GM21717 (cell line): ENCODE measurements at regions not wholly inside any gene's neighbourhood (a gene's known extent, or its start where the extent isn't known, plus 50 kb on each side); places are given as distances from the start of the nearest gene placed in this dataset.
"Not testable (repeated sequence)": the region's sequence is repeated elsewhere in the genome, so short reads cannot be mapped to it uniquely, and the experiment has no call there.

Source experiments
- ATAC-seq: cut with Tn5 transposase; IDR thresholded peaks from one replicate; pipeline ENCODE4 v1.9.1; 2021; ENCODE audit warnings: mild to moderate bottlenecking, moderate library complexity; ENCODE audit not compliant: unreplicated experiment

DNA sequence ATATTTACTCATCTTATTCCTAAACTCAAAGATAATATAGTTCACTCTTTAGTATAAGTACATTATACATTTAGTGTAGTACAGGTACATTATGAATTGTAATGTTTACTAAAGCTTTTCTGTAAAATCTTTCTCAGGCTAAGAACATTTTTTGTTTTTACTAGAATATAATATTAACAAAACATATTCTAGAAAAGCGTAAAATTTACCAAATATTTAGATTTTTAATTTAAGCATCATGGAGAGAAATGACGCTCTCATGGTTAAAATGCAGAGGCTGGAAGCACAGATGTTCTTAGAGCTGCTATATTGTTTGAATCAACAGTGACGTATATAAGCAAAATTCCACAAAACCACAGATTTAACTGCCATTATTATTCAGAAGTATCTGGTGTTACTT lies 54.7 kb upstream of the NBPF15 start:
- not testable (repeated sequence) for ATAC-seq

DNA sequence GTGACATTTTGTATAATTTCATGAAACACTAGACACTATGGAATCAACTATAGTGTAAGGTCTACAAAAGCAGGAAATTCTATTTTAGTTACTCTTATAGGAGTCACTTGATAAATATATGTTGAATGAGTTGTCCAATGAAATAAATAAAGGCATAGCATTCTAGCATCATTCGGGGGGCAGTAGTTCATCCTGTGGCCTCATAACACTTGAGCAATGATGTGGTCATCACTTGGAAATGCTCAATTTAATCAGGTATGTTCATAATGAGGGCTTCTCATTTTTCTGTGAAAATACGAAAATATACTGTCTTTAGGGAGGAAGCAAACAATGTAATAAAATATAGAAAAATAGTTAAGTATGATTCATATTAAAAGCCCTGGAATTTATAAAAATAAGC lies 55.4 kb upstream of the NBPF15 start:
- ATAC-seq = not testable (repeated sequence)

DNA sequence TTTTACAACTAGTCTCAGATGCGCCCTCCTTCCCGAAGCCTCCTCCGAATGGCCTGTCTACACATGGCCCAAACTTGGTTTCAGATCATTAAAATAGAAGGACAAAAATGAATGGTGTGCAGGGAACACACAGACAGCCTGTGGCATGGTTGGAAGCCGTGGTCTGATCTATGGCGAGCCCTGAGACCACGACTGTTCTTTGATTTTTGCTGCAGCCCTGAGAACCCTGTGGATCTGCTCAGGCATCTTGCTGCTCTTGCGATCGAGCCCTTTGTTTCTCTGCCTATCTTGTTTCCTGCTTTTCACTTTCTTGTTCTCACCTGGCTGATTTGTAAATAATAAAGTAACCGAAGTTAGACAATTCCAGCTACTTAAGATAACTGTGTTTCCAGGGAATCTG lies 57.0 kb upstream of the NBPF15 start:
- not testable (repeated sequence) for ATAC-seq

DNA sequence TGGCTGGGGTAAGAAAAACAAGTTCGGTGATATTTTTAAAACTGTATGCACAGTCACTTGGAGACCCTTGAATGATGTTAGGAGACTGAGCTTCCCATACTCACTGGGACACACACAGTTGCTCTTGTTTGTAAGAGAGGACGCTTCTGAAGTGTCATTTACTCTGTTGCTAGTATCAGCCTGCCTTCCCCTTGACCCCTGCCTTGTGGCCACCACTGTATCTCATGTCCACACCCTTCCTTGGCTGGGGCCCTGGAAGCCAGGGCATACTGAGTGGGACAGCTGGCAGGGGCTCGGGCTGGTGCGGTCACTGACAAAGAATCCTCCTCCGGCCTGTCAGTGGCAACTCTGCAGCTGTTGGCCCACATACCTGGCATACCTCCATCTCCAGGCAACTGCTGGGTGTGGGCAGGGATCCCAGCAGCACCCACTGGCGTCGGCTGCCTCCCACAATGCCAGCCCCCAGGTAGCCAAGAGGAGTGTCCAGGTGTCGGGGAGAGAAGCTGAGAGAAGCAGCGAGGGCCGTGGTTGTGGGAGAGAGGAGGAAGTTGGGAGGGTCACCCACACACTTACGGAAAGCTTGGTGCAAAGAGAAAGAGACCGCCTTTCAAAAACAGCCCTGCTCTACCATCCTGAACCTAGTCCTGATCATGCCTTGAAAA lies 58.2 kb upstream of the NBPF15 start:
- ATAC-seq = not testable (repeated sequence)

DNA sequence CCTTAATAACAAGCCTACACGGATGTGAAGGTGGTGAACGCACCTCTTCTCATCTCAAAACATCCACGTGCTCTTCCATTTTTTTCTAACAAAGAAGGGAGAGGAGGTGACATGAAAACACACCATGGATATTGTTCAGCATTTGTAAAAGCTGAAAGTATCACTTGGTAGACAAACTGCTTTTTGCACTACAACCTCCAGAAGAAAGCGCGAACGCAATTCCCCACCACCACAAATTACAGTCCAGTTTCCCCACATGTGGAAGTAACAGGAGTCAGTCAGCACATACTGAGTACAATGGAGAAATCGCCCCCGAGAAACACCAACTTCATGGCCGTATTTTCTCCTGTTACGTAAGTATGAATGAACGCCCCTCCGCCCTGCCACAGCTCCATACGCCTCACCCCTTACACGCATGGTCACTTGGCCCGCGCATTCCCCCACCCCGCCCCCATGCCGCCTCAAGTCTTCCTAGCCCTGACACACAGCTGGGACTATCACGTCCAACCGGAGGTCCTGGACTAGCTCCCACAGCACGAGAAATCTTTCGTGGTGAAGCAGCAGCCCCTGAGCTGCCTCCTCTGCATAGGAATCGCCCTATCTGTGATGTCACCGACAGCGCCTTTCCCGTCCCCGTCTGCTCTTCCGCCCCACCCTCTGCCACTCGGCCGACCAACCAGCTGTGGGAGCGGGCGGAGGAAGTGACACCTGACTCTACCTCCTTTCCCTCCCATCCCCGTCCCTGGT lies 62.4 kb upstream of the NBPF15 start:
- peak; percentile 92 for ATAC-seq

DNA sequence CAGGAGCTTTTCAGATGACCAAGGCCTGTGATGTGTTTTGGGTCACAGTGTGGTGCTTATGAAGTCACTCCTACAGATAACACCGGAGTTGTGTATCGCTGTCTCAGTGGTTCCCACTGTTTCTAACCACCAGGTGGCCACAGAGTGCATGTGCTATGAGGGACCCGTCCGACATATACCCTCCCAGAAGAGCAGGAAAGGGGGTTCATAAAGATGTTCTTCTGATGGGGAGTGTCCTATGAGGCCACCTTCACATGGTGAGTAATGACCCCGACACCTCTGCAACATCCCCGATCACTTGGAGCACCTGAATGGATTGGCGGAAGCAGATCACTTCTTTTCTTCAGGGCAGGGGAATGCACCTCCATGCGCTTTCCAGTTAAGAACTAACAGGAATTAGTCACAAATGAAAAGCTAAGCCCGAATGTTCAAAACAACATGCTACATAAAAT lies 60.5 kb upstream of the PPIAL4F start:
- ATAC-seq = not testable (repeated sequence)

DNA sequence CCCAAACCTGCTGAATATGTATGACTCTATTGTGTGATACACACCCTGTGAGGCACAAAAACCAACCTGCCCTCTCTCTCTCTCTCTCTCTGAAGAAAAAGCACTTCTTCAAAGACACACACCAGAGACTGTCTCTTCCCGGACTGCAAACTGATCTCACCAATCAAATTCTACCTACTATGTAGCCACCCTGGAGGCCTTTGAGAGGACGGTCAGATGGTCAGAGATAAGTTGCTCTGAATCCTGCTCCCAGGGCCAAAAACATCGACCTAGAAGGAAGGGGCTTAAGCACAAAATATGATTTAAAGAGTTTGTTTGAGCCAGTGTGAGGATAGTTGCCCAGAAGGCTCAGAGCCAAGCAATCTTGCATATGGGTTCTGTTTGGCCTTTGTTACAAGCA lies 59.2 kb upstream of the PPIAL4F start:
- ATAC-seq = not testable (repeated sequence)

DNA sequence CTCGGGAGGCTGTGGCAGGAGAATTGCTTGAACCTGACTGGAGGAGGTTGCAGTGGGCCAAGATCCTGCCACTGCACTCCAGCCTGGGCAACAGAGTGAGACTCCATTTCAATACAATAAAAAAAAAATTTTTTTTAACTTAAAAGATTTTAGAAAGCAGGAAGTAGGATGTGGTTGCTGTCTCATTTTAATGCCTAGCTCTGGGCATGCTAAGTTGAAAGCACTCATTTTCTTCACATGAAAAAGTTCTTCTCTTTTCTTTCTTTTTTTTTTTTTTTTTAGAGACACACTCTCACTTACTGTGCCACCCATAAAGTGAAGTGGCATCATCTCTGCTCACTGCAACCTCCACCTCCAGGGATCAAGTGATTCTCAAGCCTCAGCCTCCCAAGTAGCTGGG lies 58.4 kb upstream of the PPIAL4F start:
- ATAC-seq = not testable (repeated sequence)

DNA sequence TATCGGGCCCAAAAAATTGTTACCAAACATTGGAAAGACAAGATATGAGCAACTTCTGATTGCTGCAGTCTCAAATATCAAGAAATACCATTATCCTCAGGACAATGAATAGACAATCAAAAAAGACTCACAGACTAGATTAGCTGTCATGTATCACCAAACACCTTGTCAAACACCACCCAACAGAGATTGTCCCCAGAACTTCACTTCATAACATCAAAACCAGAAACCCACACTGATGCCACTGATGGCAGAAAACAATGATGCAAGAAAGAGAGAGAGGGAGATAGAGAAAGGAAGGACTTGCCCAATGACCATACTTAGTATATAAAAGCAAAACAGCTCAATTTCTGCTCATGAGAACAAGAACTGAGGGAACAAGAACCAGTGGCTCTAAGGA lies 56.0 kb upstream of the PPIAL4F start:
- not testable (repeated sequence) for ATAC-seq

DNA sequence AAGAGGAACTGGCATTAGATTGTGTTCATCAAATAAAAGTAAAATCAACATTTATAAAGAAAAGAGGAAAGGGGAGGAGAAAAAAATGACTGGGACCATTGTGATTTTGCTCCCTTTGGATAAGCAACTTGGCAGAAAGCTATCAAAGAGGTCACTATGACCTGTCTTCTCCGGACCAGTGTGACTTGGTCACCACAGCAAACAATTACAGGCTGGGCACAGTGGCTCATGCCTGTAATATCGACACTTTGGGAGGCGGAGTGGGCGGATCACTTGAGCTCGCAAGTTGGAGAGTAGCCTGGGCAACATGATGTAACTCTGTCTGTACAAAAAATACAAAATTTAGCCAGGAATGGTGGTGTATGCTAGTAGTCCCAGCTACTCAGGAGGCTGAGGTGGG lies 55.5 kb upstream of the PPIAL4F start:
- ATAC-seq = not testable (repeated sequence)

DNA sequence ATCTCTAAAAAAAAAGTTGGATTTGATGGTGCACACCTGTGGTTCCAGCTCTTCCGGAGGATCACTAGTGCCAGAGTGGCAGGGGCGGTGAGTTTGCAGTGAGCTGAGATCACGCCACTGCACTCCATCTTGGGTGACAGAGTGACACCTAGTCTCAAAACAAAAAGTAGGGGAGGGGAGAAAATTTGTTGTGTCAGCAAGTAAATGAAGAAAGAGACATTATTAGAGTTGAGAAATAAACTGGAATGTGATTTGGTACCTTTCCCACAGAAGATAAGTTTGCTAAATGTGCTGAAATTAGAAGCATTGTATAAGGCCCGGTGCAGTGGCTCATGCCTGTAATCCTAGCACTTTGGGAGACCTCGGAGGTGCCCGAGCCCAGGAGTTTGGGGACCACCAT lies 54.0 kb upstream of the PPIAL4F start:
- not testable (repeated sequence) for ATAC-seq

DNA sequence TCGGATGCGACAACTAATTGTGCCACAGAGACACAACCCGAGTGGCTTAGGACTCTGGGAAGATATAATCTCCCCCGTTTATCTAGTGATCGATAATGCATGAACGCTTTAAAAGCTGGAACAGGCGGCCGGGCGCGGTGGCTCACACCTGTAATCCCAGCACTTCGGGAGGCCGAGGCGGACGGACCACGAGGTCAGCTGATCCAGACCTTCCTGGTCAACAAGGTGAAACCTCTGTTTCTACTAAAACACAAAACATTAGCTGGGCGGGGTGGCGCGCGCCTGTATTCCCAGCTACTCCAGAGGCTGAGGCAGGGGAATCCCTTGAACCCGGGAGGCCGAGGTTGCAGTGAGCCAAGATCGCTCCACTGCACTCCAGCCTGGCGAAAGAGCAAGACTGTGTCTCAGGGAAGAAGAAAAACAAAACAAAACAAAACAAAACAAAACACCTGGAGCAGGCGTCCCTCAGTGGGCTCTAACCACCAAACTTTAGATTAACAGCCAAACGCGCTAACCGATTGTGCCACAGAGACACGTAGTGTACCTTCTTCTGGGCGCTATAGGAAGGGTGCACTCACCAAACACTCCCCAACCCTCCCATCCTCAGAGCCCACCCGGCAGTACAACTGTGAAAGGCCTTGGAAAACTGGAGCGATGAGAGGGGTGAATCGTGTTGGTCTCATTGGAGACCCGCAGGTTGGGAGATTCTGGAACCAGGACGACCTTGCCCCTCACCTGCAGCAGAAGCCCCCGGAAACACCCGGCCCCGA lies 53.3 kb upstream of the PPIAL4F start:
- ATAC-seq = not testable (repeated sequence)
